ENCODE measurements at regions not wholly inside any gene's neighbourhood (a gene's known extent, or its start where the extent isn't known, plus 50 kb on each side); places are given as distances from the start of the nearest gene placed in this dataset.

DNA sequence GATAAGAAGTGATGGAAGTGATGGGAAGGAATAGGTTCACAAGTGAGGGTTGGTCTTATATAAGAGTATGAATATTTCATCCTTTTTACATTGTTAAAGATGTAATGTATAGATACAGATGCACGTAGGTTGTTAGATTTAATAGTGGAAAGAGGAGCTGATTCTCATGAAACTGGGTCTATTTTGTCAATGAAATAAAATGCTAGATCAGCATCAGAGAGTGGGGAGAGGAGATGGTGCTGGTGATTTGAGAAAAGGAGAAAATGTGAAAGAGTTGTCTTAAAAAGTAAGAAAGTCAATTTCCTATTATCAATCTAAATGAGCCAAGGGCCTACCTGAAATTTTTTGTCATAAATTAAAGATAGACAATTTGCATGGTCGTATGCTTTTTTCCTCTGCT, 82.8 kb upstream of the FYN start:
- Mint-ChIP-seq H3K9me3 (ENCODE audit: unreplicated experiment) (peaks cover 8% of the 10 kb centered on the region), H3K4me1 (ENCODE audit: low read depth, unreplicated experiment) (peaks cover 32% of the 10 kb centered on the region), H3K4me3 (ENCODE audit: unreplicated experiment) (no peak overlapping the region), H3K27ac (ENCODE audit: unreplicated experiment) (no peak overlapping the region), H3K27me3 (ENCODE audit: unreplicated experiment) (peaks cover 8% of the 10 kb centered on the region), H3K36me3 (ENCODE audit: unreplicated experiment) (no peaks in the 10 kb centered on the region)
- TF ChIP-seq, protein P1, sequence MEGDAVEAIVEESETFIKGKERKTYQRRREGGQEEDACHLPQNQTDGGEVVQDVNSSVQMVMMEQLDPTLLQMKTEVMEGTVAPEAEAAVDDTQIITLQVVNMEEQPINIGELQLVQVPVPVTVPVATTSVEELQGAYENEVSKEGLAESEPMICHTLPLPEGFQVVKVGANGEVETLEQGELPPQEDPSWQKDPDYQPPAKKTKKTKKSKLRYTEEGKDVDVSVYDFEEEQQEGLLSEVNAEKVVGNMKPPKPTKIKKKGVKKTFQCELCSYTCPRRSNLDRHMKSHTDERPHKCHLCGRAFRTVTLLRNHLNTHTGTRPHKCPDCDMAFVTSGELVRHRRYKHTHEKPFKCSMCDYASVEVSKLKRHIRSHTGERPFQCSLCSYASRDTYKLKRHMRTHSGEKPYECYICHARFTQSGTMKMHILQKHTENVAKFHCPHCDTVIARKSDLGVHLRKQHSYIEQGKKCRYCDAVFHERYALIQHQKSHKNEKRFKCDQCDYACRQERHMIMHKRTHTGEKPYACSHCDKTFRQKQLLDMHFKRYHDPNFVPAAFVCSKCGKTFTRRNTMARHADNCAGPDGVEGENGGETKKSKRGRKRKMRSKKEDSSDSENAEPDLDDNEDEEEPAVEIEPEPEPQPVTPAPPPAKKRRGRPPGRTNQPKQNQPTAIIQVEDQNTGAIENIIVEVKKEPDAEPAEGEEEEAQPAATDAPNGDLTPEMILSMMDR (IDR thresholded peaks at IDR 0.05; ENCODE audit: partially characterized antibody, unreplicated experiment), result no peak
- no peak for DNase-seq

DNA sequence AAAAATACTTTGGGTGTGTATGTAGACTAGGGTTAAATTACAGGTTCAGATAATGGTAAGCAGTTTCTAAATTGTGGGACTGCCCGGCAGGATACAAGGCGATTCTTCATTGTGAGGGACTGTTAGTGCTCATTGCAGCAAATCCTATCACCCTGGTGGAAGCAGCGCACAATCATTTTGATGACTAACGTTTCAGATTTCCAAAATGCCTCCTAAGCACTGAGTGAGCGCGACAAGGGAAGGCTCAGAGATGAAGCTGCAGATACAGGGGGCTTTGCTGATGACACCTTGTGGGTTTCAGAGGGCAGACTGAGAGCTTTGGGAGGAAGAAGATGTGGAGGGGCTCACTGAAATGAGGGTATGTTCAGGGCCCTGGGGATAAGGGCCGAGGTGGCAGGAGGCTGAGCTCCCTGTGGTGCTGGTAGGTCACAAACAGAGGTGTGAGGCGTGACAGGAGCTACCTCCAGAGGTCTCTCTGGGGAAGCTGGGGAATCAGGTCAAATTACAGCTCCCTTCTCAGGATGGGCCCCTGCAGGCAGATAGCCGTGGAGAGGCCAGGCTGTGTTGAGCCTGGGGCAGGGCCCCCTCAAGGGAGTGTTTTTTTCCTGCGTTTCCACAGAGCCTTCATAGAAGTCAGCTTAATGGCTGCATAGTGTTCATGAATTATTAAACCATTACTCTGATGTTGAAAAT, 84.5 kb upstream of the FYN start:
- H3K9me3 Mint-ChIP-seq (ENCODE audit: unreplicated experiment), result peaks cover 8% of the 10 kb centered on the region
- DNase-seq, result peak; percentile 64
- peak overlapping the region; percentile 28 for H3K4me3 Mint-ChIP-seq (ENCODE audit: unreplicated experiment)
- H3K27ac Mint-ChIP-seq (ENCODE audit: unreplicated experiment), result no peak overlapping the region
- peaks cover 8% of the 10 kb centered on the region for H3K27me3 Mint-ChIP-seq (ENCODE audit: unreplicated experiment)
- H3K36me3 Mint-ChIP-seq (ENCODE audit: unreplicated experiment), result no peaks in the 10 kb centered on the region
- TF ChIP-seq, protein P1 (IDR thresholded peaks at IDR 0.05; ENCODE audit: partially characterized antibody, unreplicated experiment), result no peak
- H3K4me1 Mint-ChIP-seq (ENCODE audit: low read depth, unreplicated experiment), result peaks cover 17% of the 10 kb centered on the region

DNA sequence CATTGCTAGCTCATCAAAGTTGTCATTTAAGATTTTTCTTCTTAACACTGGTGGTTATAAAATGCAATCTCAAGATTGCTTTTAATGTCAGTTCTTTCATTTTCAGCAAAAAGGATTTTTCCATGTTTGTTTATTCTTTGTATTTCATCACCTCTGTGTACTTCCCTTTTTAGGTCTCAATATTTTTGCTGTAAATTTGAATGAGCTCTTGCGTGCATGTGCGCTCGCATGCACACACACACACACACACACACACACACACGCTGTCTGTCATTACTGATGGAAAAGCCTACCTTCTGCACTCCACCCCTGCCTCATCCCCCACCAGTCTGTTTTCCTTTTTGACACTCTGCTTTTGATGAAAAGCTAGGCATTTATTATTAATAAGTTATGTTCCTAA, 85.3 kb upstream of the FYN start:
- H3K4me1 Mint-ChIP-seq (ENCODE audit: low read depth, unreplicated experiment), result peaks cover 17% of the 10 kb centered on the region
- TF ChIP-seq, protein P1 (IDR thresholded peaks at IDR 0.05; ENCODE audit: partially characterized antibody, unreplicated experiment), result no peak
- H3K4me3 Mint-ChIP-seq (ENCODE audit: unreplicated experiment), result peak overlapping the region; percentile 77
- no peaks in the 10 kb centered on the region for H3K36me3 Mint-ChIP-seq (ENCODE audit: unreplicated experiment)
- peak; percentile 61 for DNase-seq
- H3K27me3 Mint-ChIP-seq (ENCODE audit: unreplicated experiment), result peaks cover 8% of the 10 kb centered on the region
- peak overlapping the region; percentile 84 for H3K27ac Mint-ChIP-seq (ENCODE audit: unreplicated experiment)
- H3K9me3 Mint-ChIP-seq (ENCODE audit: unreplicated experiment), result peaks cover 8% of the 10 kb centered on the region

DNA sequence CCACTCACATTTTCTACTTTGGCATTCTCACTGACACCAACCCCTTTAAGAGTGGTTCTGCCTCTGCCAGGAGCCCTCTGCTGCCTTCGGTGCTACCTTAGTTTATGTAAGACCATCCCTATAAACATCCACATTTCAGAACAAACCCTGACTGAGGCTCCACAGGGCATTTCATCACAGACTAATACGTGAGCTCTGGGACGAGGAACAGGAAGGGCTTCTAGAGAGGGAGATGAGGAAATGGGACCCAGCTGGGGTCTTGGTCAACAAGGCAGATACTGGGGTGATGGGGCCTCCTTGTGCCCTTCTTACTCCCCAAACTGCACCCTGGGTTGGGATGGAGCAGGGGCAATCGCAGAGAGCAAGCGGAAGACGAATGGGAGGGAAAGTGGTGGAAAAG, 86.5 kb upstream of the FYN start:
- Mint-ChIP-seq H3K27ac (ENCODE audit: unreplicated experiment) (no peak overlapping the region), H3K27me3 (ENCODE audit: unreplicated experiment) (peaks cover 8% of the 10 kb centered on the region), H3K4me3 (ENCODE audit: unreplicated experiment) (no peak overlapping the region), H3K4me1 (ENCODE audit: low read depth, unreplicated experiment) (peaks cover 17% of the 10 kb centered on the region), H3K9me3 (ENCODE audit: unreplicated experiment) (peaks cover 8% of the 10 kb centered on the region), H3K36me3 (ENCODE audit: unreplicated experiment) (no peaks in the 10 kb centered on the region)
- DNase-seq, result no peak
- TF ChIP-seq, protein P1 (IDR thresholded peaks at IDR 0.05; ENCODE audit: partially characterized antibody, unreplicated experiment), result no peak

DNA sequence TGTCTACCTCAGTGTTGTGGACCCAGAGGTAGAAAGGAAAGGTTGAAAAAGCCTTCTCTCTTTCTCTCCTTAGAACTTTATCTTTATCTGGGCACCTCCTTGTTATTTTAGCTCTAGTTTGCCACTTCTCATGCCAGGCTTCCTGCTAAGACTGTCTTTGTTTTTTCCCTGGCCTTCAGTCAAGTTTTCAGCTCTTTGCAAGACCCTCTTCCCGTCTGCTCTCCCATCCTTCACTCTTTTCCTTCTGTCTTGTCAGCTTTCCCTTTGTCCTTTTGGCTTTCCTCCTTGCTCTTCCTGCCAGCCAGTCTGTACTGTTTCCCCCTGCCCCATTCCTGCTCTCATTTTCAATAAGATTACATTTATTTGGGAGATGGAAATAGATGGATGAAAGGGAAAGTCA, 86.8 kb upstream of the CCN6 start:
- Mint-ChIP-seq H3K36me3 (ENCODE audit: unreplicated experiment) (peaks cover 5% of the 10 kb centered on the region), H3K27ac (ENCODE audit: unreplicated experiment) (no peak overlapping the region), H3K4me3 (ENCODE audit: unreplicated experiment) (no peak overlapping the region), H3K9me3 (ENCODE audit: unreplicated experiment) (no peaks in the 10 kb centered on the region), H3K27me3 (ENCODE audit: unreplicated experiment) (peaks cover 2% of the 10 kb centered on the region), H3K4me1 (ENCODE audit: low read depth, unreplicated experiment) (peaks cover 12% of the 10 kb centered on the region)
- no peak for DNase-seq
- TF ChIP-seq, protein P1 (IDR thresholded peaks at IDR 0.05; ENCODE audit: partially characterized antibody, unreplicated experiment), result no peak
